OCI-LY7 (cell line): ENCODE measurements at regions not wholly inside any gene's neighbourhood (a gene's known extent, or its start where the extent isn't known, plus 50 kb on each side); places are given as distances from the start of the nearest gene placed in this dataset.

Source experiments
- BruUV-seq: library from RNA; stranded (reverse); fragments of 400-500 nt; replicated peaks from 2 replicates; lab custom pipeline; 2021; lab: Mats Ljungman, UMichigan
- CTCF ChIA-PET: fragments of 300-600 bp; sonication (Branson Sonifier 250); formaldehyde crosslinking; loops from one replicate; lab custom pipeline; 2022; ENCODE audit warnings: antibody characterized with exemption; ENCODE audit not compliant: unreplicated experiment; lab: Charles Lee
- POLR2A ChIA-PET: fragments of 300-600 bp; sonication (Branson Sonifier 250); formaldehyde crosslinking; loops from one replicate; lab custom pipeline; 2022; ENCODE audit warnings: antibody characterized with exemption; lab: Charles Lee
- DNase-seq: peaks from one replicate; pipeline ENCODE4 v3.0.0-alpha.2; 2015; ENCODE audit warnings: low spot score
- H2AFZ ChIP-seq: fragments of 200-600 bp; sonication (generic), shearing (Covaris generic); 2 replicates; pipeline ENCODE4 v1.6.1; 2014; ENCODE audit warnings: mild to moderate bottlenecking, antibody characterized with exemption, low read length, moderate library complexity
- H3K27ac ChIP-seq: fragments of 200-600 bp; sonication (generic); 2 replicates; pipeline ENCODE4 v1.5.1; 2014; ENCODE audit warnings: mixed run types, low read depth, mild to moderate bottlenecking, moderate library complexity, low read length, inconsistent platforms; ENCODE audit not compliant: poor library complexity, severe bottlenecking
- H3K36me3 ChIP-seq: fragments of 200-600 bp; sonication (generic); 2 replicates; pipeline ENCODE4 v1.6.1; 2014; ENCODE audit warnings: mild to moderate bottlenecking, antibody characterized with exemption, low read length, moderate library complexity, mixed read lengths; ENCODE audit not compliant: insufficient read depth
- H3K4me1 ChIP-seq: fragments of 200-600 bp; sonication (generic); 2 replicates; pipeline ENCODE4 v1.5.1; 2014; ENCODE audit warnings: mild to moderate bottlenecking, low read length; ENCODE audit not compliant: insufficient read depth, poor library complexity, severe bottlenecking
- H3K4me2 ChIP-seq: fragments of 200-600 bp; sonication (generic); 2 replicates; pipeline ENCODE4 v1.6.1; 2014; ENCODE audit warnings: mild to moderate bottlenecking, low read length
- H3K4me3 ChIP-seq: fragments of 200-600 bp; sonication (generic); 2 replicates; pipeline ENCODE4 v1.5.1; 2014; ENCODE audit warnings: mild to moderate bottlenecking, low read depth, low read length; ENCODE audit not compliant: poor library complexity, severe bottlenecking
- H3K79me2 ChIP-seq: fragments of 200-600 bp; sonication (generic); 2 replicates; pipeline ENCODE4 v1.6.1; 2016; ENCODE audit warnings: low read depth, mild to moderate bottlenecking, low read length, moderate library complexity, mixed read lengths; ENCODE audit not compliant: insufficient read depth
- H3K9me2 ChIP-seq: fragments of 200-600 bp; sonication (generic); 2 replicates; pipeline ENCODE4 v1.6.1; 2016; ENCODE audit warnings: mild to moderate bottlenecking, low read length, mixed read lengths; ENCODE audit not compliant: insufficient read depth
- H3K9me3 ChIP-seq: fragments of 200-600 bp; sonication (generic); 2 replicates; pipeline ENCODE4 v1.6.1; 2014; ENCODE audit warnings: mild to moderate bottlenecking, mixed run types, low read length, mixed read lengths
- H4K20me1 ChIP-seq: fragments of 200-600 bp; sonication (generic); 2 replicates; pipeline ENCODE4 v1.6.1; 2014; ENCODE audit warnings: mild to moderate bottlenecking, antibody characterized with exemption, low read length, moderate library complexity, mixed read lengths; ENCODE audit not compliant: insufficient read depth
- CTCF ChIP-seq: fragments of 200-600 bp; sonication (generic); conservative IDR thresholded peaks from 2 replicates; pipeline ENCODE4 v1.5.1; 2014; ENCODE audit warnings: mild to moderate bottlenecking, antibody characterized with exemption, low read length, moderate library complexity, mixed read lengths
- EZH2phosphoT487 ChIP-seq: fragments of 200-600 bp; sonication (generic); IDR thresholded peaks from 2 replicates; pipeline ENCODE4 v1.6.1; 2018; ENCODE audit warnings: low read depth, borderline replicate concordance, mild to moderate bottlenecking, mixed run types, antibody characterized with exemption, low read length, moderate library complexity, mixed read lengths
- intact Hi-C: fragments of 100-400 bp; cut with micrococcal nuclease; formaldehyde crosslinking; loops from one replicate; pipeline ENCODE4 v1.10.0; 2022; ENCODE audit not compliant: unreplicated experiment

- POLR2A ChIA-PET, result no interaction called here
- H3K4me1 ChIP-seq, result no peaks in the 10 kb centered on the region
- TF ChIP-seq CTCF (no peak), EZH2phosphoT487 (no peak)
- no peaks in the 10 kb centered on the region for H4K20me1 ChIP-seq
- H3K9me3 ChIP-seq, result no peaks in the 10 kb centered on the region
- DNase-seq, result no peak
- no peaks in the 10 kb centered on the region for H3K36me3 ChIP-seq
- CTCF ChIA-PET, result no interaction called here
- no peaks in the 10 kb centered on the region for H3K79me2 ChIP-seq
- no peaks in the 10 kb centered on the region for H3K9me2 ChIP-seq
- intact Hi-C loops, result no loop called here
- H3K4me3 ChIP-seq, result no peak overlapping the region
- H3K27ac ChIP-seq, result no peak overlapping the region
- no TSS peak for BruUV-seq
- no peak overlapping the region for H3K4me2 ChIP-seq
- H2AFZ ChIP-seq, result no peak overlapping the region
Measured at GRCh38 chr7:378551-379455, 88.8 kb downstream of the FOXL3 start.

- BruUV-seq, result no TSS peak
- no peak overlapping the region for H3K4me3 ChIP-seq
- no peaks in the 10 kb centered on the region for H3K4me1 ChIP-seq
- H3K9me2 ChIP-seq, result no peaks in the 10 kb centered on the region
- H3K79me2 ChIP-seq, result no peaks in the 10 kb centered on the region
- no peak overlapping the region for H3K4me2 ChIP-seq
- no peaks in the 10 kb centered on the region for H4K20me1 ChIP-seq
- intact Hi-C loops, result no loop called here
- H2AFZ ChIP-seq, result no peak overlapping the region
- no peak for DNase-seq
- POLR2A ChIA-PET, result no interaction called here
- 0 out of 2 replicates have a peak, but pooled peaks cover 3% of the 10 kb centered on the region for H3K9me3 ChIP-seq
- CTCF ChIA-PET, result no interaction called here
- TF ChIP-seq EZH2phosphoT487 (no peak), CTCF (no peak)
- H3K36me3 ChIP-seq, result no peaks in the 10 kb centered on the region
- no peak overlapping the region for H3K27ac ChIP-seq
Measured at GRCh38 chr7:379456-380138, 89.6 kb downstream of the FOXL3 start.

- H3K79me2 ChIP-seq, result no peaks in the 10 kb centered on the region
- H3K4me1 ChIP-seq, result no peaks in the 10 kb centered on the region
- no peak overlapping the region for H3K4me3 ChIP-seq
- POLR2A ChIA-PET, result no interaction called here
- no peak overlapping the region for H3K4me2 ChIP-seq
- BruUV-seq, result no TSS peak
- 0 out of 2 replicates have a peak, but pooled peaks cover 3% of the 10 kb centered on the region for H3K9me3 ChIP-seq
- no peaks in the 10 kb centered on the region for H3K9me2 ChIP-seq
- no peak for TF ChIP-seq CTCF
- no peak overlapping the region for H2AFZ ChIP-seq
- H4K20me1 ChIP-seq, result no peaks in the 10 kb centered on the region
- no peaks in the 10 kb centered on the region for H3K36me3 ChIP-seq
- intact Hi-C loops, result no loop called here
- H3K27ac ChIP-seq, result no peak overlapping the region
- DNase-seq, result no peak
- CTCF ChIA-PET, result no interaction called here
Measured at GRCh38 chr7:380139-380485, 90.1 kb downstream of the FOXL3 start.
